K562 (cell line): ENCODE measurements at regions not wholly inside any gene's neighbourhood (a gene's known extent, or its start where the extent isn't known, plus 50 kb on each side); places are given as distances from the start of the nearest gene placed in this dataset.

ENCODE experiments used
- ATAC-seq: fragments of 200-7000 bp; cut with Tn5 transposase; 3 replicates; pipeline ENCODE4 v1.9.1; 2020; ENCODE audit warnings: moderate library complexity
- BruUV-seq: library from RNA; stranded (reverse); fragments of 400-500 nt; replicated peaks from 2 replicates; lab custom pipeline; 2021; lab: Mats Ljungman, UMichigan
- CTCF ChIA-PET: fragments of 300-600 bp; formaldehyde crosslinking; extraction: SDS; loops from one replicate; lab custom pipeline; 2021; ENCODE audit warnings: low intra/inter-chr PET ratio; lab: Yijun Ruan, JAX
- POLR2A ChIA-PET: fragments of 300-600, 350-650 bp; sonication (Branson Sonifier 250); formaldehyde crosslinking; extraction: SDS; loops from one replicate; lab custom pipeline; 2021; ENCODE audit warnings: antibody characterized with exemption, inconsistent platforms; lab: Yijun Ruan, JAX
- DNase-seq, 4 experiments: peaks; one replicate each; pipeline versions ENCODE4 v3.0.0 to v3.0.0-alpha.2; 2011 to 2018; ENCODE audit warnings: low spot score in 3 of 4, mixed read lengths in 3 of 4; ENCODE audit errors: extremely low read depth in 1 of 4
- FAIRE-seq: peaks from 2 replicates; lab custom pipeline; 2011; peaks lifted over from hg19 to GRCh38; lab: Jason Lieb, UNC
- H2AFZ ChIP-seq: 2 replicates; pipeline ENCODE4 v1.6.0; 2011; ENCODE audit warnings: low read depth, low read length, control low read depth, inconsistent platforms
- H3K27ac ChIP-seq: fragments of 200-600 bp; 3 replicates; pipeline ENCODE4 v1.8.0; 2011; ENCODE audit warnings: low read depth, mild to moderate bottlenecking, control low read depth, inconsistent platforms, low read length, moderate library complexity, mixed read lengths; ENCODE audit errors: extremely low read depth
- H3K27me3 ChIP-seq, 2 experiments: fragments of 300-600 bp in 1 of 2; 2 replicates in 1 of 2; 3 replicates in 1 of 2; pipeline versions ENCODE4 v1.6.0 to v1.8.0; 2011; ENCODE audit warnings: inconsistent platforms in 2 of 2, low read length in 2 of 2, mild to moderate bottlenecking in 1 of 2, mixed read lengths in 1 of 2, moderate library complexity in 1 of 2; ENCODE audit not compliant: control insufficient read depth in 2 of 2, insufficient read depth in 2 of 2
- H3K36me3 ChIP-seq: fragments of 300-600 bp; 3 replicates; pipeline ENCODE4 v1.8.0; 2011; ENCODE audit warnings: mild to moderate bottlenecking, low read length, inconsistent platforms; ENCODE audit not compliant: control insufficient read depth, insufficient read depth
- H3K4me1 ChIP-seq, 2 experiments: fragments of 200-600 bp in 1 of 2; replicated peaks in 1 of 2; 2 replicates in 1 of 2; 3 replicates in 1 of 2; pipeline versions ENCODE4 v1.5.1 to v1.8.0; 2011; ENCODE audit warnings: inconsistent platforms in 2 of 2, low read length in 2 of 2, mild to moderate bottlenecking in 1 of 2, mixed read lengths in 1 of 2, moderate library complexity in 1 of 2; ENCODE audit not compliant: control insufficient read depth in 2 of 2, insufficient read depth in 2 of 2
- H3K4me2 ChIP-seq: 2 replicates; pipeline ENCODE4 v1.6.1; 2011; ENCODE audit warnings: low read length, control low read depth, inconsistent platforms, mixed read lengths; ENCODE audit not compliant: insufficient read depth
- H3K4me3 ChIP-seq: fragments of 200-600 bp; sonication (generic), shearing (Covaris generic); 2 replicates; pipeline ENCODE4 v1.5.1; 2016; ENCODE audit warnings: control low read depth, inconsistent platforms
- H3K79me2 ChIP-seq: fragments of 200-600 bp; 3 replicates; pipeline ENCODE4 v1.8.0; 2011; ENCODE audit warnings: low read length, inconsistent platforms; ENCODE audit not compliant: control insufficient read depth, insufficient read depth
- H3K9ac ChIP-seq, 2 experiments: 2 replicates each; pipeline versions ENCODE4 v1.6.0 to v1.6.1; 2011; ENCODE audit warnings: low read depth in 2 of 2, low read length in 2 of 2, control low read depth in 1 of 2, inconsistent platforms in 1 of 2, mild to moderate bottlenecking in 1 of 2, mixed read lengths in 1 of 2; ENCODE audit not compliant: insufficient read depth in 1 of 2
- H3K9me1 ChIP-seq: one replicate; pipeline ENCODE4 v1.6.0; 2011; ENCODE audit warnings: inconsistent platforms, mild to moderate bottlenecking, low read length, moderate library complexity; ENCODE audit not compliant: control insufficient read depth, insufficient read depth
- H3K9me3 ChIP-seq: replicated peaks from 2 replicates; pipeline ENCODE4 v1.5.1; 2011; ENCODE audit warnings: low read depth, low read length, inconsistent platforms; ENCODE audit not compliant: control insufficient read depth, insufficient read depth
- H4K20me1 ChIP-seq: replicated peaks from 2 replicates; pipeline ENCODE4 v1.6.1; 2011; ENCODE audit warnings: low read length, inconsistent platforms, mixed read lengths; ENCODE audit not compliant: control insufficient read depth, insufficient read depth
- BRF1 ChIP-seq: IDR thresholded peaks from 3 replicates; pipeline ENCODE4 v1.6.1; 2011; ENCODE audit warnings: borderline replicate concordance, mild to moderate bottlenecking; ENCODE audit not compliant: insufficient read length; ENCODE audit errors: extremely low read depth
- CREB5 ChIP-seq: fragments of 250-450 bp; sonication (Bioruptor Pico); IDR thresholded peaks from 2 replicates; pipeline ENCODE4 v1.5.0; 2020; ENCODE audit warnings: mild to moderate bottlenecking
- EGR1 ChIP-seq: fragments of 450-650 bp; conservative IDR thresholded peaks from 2 replicates; pipeline ENCODE4 v1.6.1; 2017; ENCODE audit warnings: mild to moderate bottlenecking
- GTF2A2 ChIP-seq: IDR thresholded peaks from 2 replicates; pipeline ENCODE4 v1.6.1; 2016; ENCODE audit warnings: mild to moderate bottlenecking, missing genetic modification characterization, missing compliant biosample characterization
- HCFC1 ChIP-seq: IDR thresholded peaks from 2 replicates; pipeline ENCODE4 v1.6.1; 2012; ENCODE audit warnings: low read depth, low read length, improper control_type of control experiment
- KLF16 ChIP-seq: IDR thresholded peaks from 2 replicates; pipeline ENCODE4 v1.6.1; 2016; ENCODE audit warnings: antibody characterized with exemption
- NFE2 ChIP-seq: IDR thresholded peaks from 2 replicates; pipeline ENCODE4 v1.6.1; 2014; ENCODE audit warnings: antibody characterized with exemption, low read depth
- RB1 ChIP-seq: fragments of 450-650 bp; IDR thresholded peaks from 2 replicates; pipeline ENCODE4 v1.6.1; 2017; ENCODE audit warnings: low read depth, mild to moderate bottlenecking
- SAFB ChIP-seq: fragments of 200-400 bp; formaldehyde crosslinking; IDR thresholded peaks from 2 replicates; pipeline ENCODE4 v1.6.1; 2017; ENCODE audit warnings: low read depth, low read length, borderline replicate concordance
- SMARCE1 ChIP-seq: fragments of 450-650 bp; IDR thresholded peaks from 2 replicates; pipeline ENCODE4 v1.7.1; 2016; ENCODE audit warnings: mild to moderate bottlenecking
- TBL1XR1 ChIP-seq, 2 experiments: IDR thresholded peaks; 2 replicates each; pipeline ENCODE4 v1.6.1; 2012; ENCODE audit warnings: improper control_type of control experiment in 2 of 2, low read length in 2 of 2, mild to moderate bottlenecking in 1 of 2
- THRAP3 ChIP-seq: fragments of 450-650 bp; IDR thresholded peaks from 2 replicates; pipeline ENCODE4 v1.6.1; 2016; ENCODE audit warnings: mild to moderate bottlenecking, inconsistent platforms, borderline replicate concordance
- TRIM25 ChIP-seq: fragments of 450-650 bp; IDR thresholded peaks from 2 replicates; pipeline ENCODE4 v1.7.0; 2016; ENCODE audit warnings: borderline replicate concordance
- U2AF1 ChIP-seq: fragments of 200-400 bp; formaldehyde crosslinking; optimal IDR thresholded peaks from 2 replicates; pipeline ENCODE3; 2017; ENCODE audit warnings: mild to moderate bottlenecking, low read depth, low read length, moderate library complexity
- ZNF507 ChIP-seq: conservative IDR thresholded peaks from 2 replicates; pipeline ENCODE4 v1.6.1; 2017; ENCODE audit warnings: missing genetic modification characterization, missing compliant biosample characterization
- ZNF551 ChIP-seq: fragments of 250-450 bp; sonication (Bioruptor Pico); IDR thresholded peaks from 2 replicates; pipeline ENCODE4 v1.5.0; 2021; ENCODE audit warnings: mild to moderate bottlenecking, moderate library complexity
- WGBS: fragments of 100-300 bp; shearing (Covaris generic); methylation state at CpG from one replicate; pipeline ENCODE4 v1.1.6; 2016; ENCODE audit warnings: low coverage, mixed read lengths; ENCODE audit not compliant: insufficient coverage; ENCODE audit errors: missing lambda C conversion rate; 5-methylcytosine and 5-hydroxymethylcytosine counted together
- in situ Hi-C: fragments of 300-500 bp; cut with MboI; formaldehyde crosslinking; loops from 4 replicates; pipeline ENCODE4 v1.15.0; 2018; ENCODE audit warnings: inconsistent platforms, mixed read lengths
- intact Hi-C: fragments of 100-400 bp; cut with micrococcal nuclease; formaldehyde crosslinking; loops from 2 replicates; pipeline ENCODE4 v1.14.2; 2022
- TF ChIP-seq, protein P1 (sequence below): fragments of 450-650 bp; formaldehyde crosslinking; IDR thresholded peaks from 2 replicates; pipeline ENCODE4 v1.4.0; 2020; ENCODE audit warnings: mild to moderate bottlenecking, moderate library complexity
- TF ChIP-seq, protein P2 (sequence below): fragments of 250-450 bp; sonication (Bioruptor Pico); IDR thresholded peaks from 2 replicates; pipeline ENCODE4 v1.5.0; 2021; ENCODE audit warnings: mild to moderate bottlenecking, borderline replicate concordance

GRCh38 chr13:73177916-73178565 is 119.2 kb downstream of the KLF5 start:
- H3K4me1 ChIP-seq: no peaks in the 10 kb centered on the region
- ChIA-PET POLR2A (no interaction called here), CTCF (no interaction called here)
- DNase-seq (no peak), FAIRE-seq (no peak), ATAC-seq (no peak)
- WGBS: 4% methylated on average over 3 of the region's 3 CpGs
- no peaks in the 10 kb centered on the region for H3K27me3 ChIP-seq
- no TSS peak for BruUV-seq
- H3K4me2 ChIP-seq: no peak overlapping the region
- H3K9ac ChIP-seq: no peak overlapping the region
- H2AFZ ChIP-seq: no peak overlapping the region
- H3K9me3 ChIP-seq: no peaks in the 10 kb centered on the region
- in situ Hi-C loops (no loop called here), intact Hi-C loops (no loop called here)
- no peak overlapping the region for H3K4me3 ChIP-seq
- no peaks in the 10 kb centered on the region for H3K36me3 ChIP-seq
- no peaks in the 10 kb centered on the region for H3K79me2 ChIP-seq
- no peak overlapping the region for H3K27ac ChIP-seq
- no peaks in the 10 kb centered on the region for H4K20me1 ChIP-seq
- H3K9me1 ChIP-seq: no peaks in the 10 kb centered on the region
- TF ChIP-seq ZNF507 (tag) (no peak), SMARCE1 (no peak), KLF16 (no peak), ZNF551 (CRISPR knock-in tag) (no peak), U2AF1 (no peak), SAFB (no peak), RB1 (no peak), HCFC1 (no peak), EGR1 (no peak), BRF1 (no peak), NFE2 (no peak), TRIM25 (no peak), TBL1XR1 (IDR thresholded peaks at IDR 0.05; ENCODE audit: low read length in 2 of 2) (no peak), THRAP3 (no peak), GTF2A2 (tag) (no peak), CREB5 (no peak)
- TF ChIP-seq, protein P1, sequence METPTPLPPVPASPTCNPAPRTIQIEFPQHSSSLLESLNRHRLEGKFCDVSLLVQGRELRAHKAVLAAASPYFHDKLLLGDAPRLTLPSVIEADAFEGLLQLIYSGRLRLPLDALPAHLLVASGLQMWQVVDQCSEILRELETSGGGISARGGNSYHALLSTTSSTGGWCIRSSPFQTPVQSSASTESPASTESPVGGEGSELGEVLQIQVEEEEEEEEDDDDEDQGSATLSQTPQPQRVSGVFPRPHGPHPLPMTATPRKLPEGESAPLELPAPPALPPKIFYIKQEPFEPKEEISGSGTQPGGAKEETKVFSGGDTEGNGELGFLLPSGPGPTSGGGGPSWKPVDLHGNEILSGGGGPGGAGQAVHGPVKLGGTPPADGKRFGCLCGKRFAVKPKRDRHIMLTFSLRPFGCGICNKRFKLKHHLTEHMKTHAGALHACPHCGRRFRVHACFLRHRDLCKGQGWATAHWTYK (CRISPR knock-in tag): no peak
- TF ChIP-seq, protein P2, sequence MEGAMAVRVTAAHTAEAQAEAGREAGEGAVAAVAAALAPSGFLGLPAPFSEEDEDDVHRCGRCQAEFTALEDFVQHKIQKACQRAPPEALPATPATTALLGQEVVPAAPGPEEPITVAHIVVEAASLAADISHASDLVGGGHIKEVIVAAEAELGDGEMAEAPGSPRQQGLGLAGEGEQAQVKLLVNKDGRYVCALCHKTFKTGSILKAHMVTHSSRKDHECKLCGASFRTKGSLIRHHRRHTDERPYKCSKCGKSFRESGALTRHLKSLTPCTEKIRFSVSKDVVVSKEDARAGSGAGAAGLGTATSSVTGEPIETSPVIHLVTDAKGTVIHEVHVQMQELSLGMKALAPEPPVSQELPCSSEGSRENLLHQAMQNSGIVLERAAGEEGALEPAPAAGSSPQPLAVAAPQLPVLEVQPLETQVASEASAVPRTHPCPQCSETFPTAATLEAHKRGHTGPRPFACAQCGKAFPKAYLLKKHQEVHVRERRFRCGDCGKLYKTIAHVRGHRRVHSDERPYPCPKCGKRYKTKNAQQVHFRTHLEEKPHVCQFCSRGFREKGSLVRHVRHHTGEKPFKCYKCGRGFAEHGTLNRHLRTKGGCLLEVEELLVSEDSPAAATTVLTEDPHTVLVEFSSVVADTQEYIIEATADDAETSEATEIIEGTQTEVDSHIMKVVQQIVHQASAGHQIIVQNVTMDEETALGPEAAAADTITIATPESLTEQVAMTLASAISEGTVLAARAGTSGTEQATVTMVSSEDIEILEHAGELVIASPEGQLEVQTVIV: no peak
